ENCODE measurements at regions not wholly inside any gene's neighbourhood (a gene's known extent, or its start where the extent isn't known, plus 50 kb on each side); places are given as distances from the start of the nearest gene placed in this dataset.

GRCh38 chr7:10708447-10708846 lies 265.2 kb upstream of the PHF14 start:
- H3K4me3 ChIP-seq (ENCODE audit: low read depth, low read length) = no peak overlapping the region
- TF ChIP-seq, protein P1, sequence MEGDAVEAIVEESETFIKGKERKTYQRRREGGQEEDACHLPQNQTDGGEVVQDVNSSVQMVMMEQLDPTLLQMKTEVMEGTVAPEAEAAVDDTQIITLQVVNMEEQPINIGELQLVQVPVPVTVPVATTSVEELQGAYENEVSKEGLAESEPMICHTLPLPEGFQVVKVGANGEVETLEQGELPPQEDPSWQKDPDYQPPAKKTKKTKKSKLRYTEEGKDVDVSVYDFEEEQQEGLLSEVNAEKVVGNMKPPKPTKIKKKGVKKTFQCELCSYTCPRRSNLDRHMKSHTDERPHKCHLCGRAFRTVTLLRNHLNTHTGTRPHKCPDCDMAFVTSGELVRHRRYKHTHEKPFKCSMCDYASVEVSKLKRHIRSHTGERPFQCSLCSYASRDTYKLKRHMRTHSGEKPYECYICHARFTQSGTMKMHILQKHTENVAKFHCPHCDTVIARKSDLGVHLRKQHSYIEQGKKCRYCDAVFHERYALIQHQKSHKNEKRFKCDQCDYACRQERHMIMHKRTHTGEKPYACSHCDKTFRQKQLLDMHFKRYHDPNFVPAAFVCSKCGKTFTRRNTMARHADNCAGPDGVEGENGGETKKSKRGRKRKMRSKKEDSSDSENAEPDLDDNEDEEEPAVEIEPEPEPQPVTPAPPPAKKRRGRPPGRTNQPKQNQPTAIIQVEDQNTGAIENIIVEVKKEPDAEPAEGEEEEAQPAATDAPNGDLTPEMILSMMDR (IDR thresholded peaks at IDR 0.05; ENCODE audit: borderline replicate concordance, insufficient read depth, low read depth, low read length) = 0 out of 2 replicates have a peak, but pooled peaks have one; percentile 27

DNA sequence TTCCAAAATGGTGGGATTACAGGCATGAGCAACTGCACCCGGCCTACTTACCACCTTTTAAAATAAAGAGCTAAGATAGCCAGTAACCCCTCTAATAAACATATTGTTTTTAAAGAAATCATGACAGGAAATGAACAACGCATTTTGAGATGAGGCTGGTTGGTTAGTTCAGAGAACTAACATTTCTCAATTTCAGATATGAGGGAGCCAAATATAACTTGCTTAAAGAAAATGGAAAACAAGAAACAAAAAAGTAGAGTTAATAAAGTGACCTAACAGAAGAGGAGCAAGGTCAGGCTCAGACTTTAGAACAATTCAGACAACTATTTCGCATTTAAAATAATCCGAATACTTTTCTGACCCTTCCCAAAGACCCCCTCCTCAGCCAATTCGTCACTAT lies 254.9 kb upstream of the PHF14 start:
- no peak overlapping the region for H3K4me3 ChIP-seq (ENCODE audit: low read depth, low read length)
- TF ChIP-seq, protein P1 (IDR thresholded peaks at IDR 0.05; ENCODE audit: borderline replicate concordance, insufficient read depth, low read depth, low read length) = no peak

DNA sequence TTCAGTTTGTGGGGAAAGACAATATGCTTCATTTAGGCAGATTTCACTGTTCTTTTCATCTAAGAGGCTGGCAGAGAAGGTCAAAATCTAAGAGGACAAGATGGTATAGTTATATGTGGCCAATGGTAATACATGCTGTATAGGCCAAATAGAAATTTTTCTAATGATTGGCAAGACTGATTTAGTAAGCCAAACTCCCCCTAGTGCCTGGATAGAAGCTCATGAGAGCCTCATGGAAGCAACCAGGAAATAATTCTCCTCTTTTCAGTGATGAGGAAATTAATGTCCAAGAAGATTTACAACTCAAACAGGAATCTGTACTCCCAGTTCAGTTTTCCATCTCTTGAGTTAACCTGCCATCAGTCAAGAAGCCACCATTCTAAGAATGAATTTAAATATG lies 253.6 kb upstream of the PHF14 start:
- TF ChIP-seq, protein P1 (IDR thresholded peaks at IDR 0.05; ENCODE audit: borderline replicate concordance, insufficient read depth, low read depth, low read length) = no peak

GRCh38 chr7:10721289-10721688 lies 252.4 kb upstream of the PHF14 start:
- no peak overlapping the region for H3K4me3 ChIP-seq (ENCODE audit: low read depth, low read length)
- TF ChIP-seq, protein P1 (IDR thresholded peaks at IDR 0.05; ENCODE audit: borderline replicate concordance, insufficient read depth, low read depth, low read length) = no peak

More for the DNA sequence above, 253.6 kb upstream of the PHF14 start:
- H3K4me3 ChIP-seq (ENCODE audit: low read depth, low read length) = no peak overlapping the region

DNA sequence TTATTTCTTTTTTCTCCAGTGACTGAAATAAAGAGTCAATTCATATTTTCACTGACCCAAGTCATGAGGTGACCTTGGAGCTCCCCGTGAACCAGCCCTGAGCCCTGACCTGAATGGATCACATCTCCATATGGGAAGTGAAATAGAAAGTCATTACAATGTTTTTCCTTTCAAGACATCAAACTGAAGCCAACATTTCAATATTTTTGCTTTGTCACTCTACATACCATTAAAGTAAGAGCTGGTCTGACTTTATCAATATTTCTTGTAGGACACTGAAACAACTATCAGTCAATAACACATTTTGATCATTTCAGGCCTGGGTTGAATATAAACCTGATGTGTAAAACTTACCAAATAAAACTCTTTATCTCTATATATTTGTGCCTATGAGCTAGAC lies 249.8 kb upstream of the PHF14 start:
- no peak overlapping the region for H3K4me3 ChIP-seq (ENCODE audit: low read depth, low read length)
- TF ChIP-seq, protein P1 (IDR thresholded peaks at IDR 0.05; ENCODE audit: borderline replicate concordance, insufficient read depth, low read depth, low read length) = no peak

- TF ChIP-seq, protein P1 (IDR thresholded peaks at IDR 0.05; ENCODE audit: borderline replicate concordance, insufficient read depth, low read depth, low read length) = no peak
- H3K4me3 ChIP-seq (ENCODE audit: low read depth, low read length) = no peak overlapping the region
These were observed 249.2 kb upstream of the PHF14 start for GRCh38 chr7:10724449-10724848.

DNA sequence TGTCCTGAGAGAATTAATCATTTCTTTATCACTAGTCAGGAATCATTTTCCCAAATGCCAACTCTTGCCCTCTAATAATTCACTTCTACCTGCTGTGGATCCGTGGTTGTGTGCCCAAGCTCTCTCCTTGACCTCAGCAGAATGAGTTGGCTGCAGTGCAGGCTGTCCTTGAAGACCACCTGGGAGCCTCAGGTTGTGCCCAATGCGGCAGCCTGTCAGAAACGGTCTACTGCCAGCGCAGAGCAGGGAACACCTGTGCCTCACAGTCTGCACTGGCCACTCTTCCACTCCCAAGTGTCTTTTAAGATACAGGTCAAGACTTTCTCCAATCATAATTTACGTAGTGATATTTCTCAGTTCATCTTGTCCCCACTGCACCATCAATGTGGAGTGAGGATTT lies 246.0 kb upstream of the PHF14 start:
- TF ChIP-seq, protein P1 (IDR thresholded peaks at IDR 0.05; ENCODE audit: borderline replicate concordance, insufficient read depth, low read depth, low read length) = no peak
- H3K4me3 ChIP-seq (ENCODE audit: low read depth, low read length) = no peak overlapping the region
